GM18499 (cell line): ENCODE measurements at regions not wholly inside any gene's neighbourhood (a gene's known extent, or its start where the extent isn't known, plus 50 kb on each side); places are given as distances from the start of the nearest gene placed in this dataset.

Experiments
- ATAC-seq: cut with Tn5 transposase; IDR thresholded peaks from one replicate; pipeline ENCODE4 v1.9.1; 2021; ENCODE audit warnings: moderate number of reproducible peaks; ENCODE audit not compliant: insufficient read depth, unreplicated experiment

DNA sequence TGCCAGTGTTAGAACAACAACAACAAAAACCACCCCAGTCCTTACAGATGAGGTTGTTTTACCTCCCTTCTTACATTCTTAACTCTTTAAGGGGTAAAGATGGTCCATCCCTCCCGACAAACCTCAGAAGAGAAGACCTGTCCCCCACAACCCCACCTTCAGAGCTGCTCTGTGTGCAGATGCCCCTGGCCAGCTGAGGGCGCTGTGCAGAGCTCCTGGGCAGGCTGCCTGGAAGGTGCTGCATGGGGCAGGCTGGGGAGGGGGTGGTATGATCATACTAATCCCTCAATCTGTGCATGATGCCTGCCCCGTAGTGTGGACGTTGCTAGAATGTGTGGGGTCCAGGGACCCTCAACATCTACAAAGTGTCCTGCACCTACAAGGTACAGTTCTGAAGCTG is 387.1 kb downstream of the INHBA start:
- ATAC-seq, result no peak

DNA sequence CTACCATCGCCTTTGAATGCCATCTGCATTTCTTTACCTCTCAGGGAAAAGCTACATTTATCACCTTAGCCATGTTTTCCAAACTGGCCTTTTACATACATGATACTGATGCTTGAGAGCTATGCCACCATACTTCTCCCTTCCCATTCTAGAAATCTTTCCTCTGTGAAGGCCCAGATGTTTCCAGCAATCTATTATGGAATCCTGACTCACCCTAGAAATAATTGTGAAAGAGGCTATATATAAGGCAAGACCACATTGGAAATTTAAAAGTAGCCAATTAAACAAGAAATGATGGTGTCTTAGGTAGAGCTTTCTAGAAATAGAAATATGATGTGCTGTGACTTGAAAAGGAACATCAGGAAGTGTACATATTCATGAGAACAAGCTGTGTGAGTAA is 389.7 kb downstream of the INHBA start:
- ATAC-seq, result no peak

DNA sequence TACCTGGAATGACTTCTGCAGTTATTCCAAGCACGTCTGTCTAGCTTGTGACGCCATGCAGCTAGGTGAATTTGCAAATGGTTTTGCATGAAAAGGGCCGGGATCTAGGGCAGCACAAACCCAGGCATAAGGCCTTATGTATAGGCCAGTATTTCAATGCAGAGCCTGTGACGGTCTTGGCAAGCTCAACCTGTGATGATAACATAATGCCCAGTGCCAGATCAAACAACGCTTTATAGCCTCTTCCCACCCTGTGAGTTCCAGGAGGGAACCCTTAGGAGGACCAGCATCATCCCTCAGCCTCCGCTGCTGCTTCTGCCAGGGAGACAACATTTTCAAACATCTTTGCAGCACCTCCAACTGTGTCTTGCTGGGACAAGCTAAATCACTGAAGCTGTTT is 390.7 kb downstream of the INHBA start:
- ATAC-seq, result no peak

DNA sequence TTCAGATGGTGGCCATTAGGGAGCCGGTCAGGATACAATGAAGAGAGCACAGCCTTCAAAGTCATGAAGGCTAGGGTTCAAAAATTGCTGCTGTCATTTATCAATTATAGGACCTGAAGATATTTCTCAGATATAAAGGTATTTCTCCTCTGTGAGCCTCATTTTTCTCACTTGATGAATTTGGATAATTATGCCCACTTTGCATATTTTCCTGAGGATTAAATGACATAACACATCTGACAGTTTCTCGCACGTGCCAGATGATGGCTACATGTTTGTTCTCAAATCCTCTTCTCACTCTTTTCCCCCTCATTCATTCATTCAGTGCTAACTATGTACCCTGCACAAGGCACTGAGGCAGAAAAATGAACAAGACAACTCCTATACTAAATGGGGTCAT is 391.6 kb downstream of the INHBA start:
- ATAC-seq, result no peak

DNA sequence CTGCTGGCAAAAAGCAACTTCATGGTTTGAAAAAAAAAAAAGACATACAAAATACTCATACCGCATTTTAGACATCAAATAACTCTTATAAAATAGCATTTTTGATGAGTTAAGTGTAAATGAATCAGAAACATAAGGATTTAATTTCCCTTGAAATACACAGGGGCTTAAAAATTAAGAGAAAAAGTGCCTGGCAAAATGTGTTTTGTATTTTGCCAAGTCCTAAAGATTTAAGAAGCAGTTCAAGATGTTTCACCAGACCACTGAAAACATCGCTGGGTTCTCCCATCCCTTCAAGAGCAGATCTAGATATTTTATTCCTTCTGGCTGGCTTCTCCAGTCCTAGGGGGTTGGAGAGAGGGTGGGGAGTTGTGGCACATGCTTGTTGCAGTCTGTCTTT is 396.4 kb downstream of the INHBA start:
- ATAC-seq, result no peak

DNA sequence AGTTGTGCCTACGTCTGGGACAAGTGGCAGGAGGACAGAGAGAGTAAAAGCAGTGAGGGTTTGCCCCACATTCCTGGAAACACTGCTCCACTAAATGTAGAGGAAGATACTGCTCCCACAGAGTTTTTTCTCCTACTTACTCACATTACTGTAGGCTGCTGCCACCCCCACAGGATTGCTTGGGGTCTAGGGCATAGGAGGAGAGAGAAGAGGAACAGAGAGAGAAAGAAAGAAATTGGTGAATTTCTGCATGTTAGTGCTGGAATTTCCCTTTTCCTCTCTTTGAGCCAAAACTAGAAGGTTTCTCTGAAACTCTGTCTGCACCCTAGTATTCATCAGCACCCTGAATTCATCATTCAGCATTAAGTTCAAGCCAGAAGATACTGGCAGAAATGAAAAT is 397.9 kb downstream of the INHBA start:
- ATAC-seq, result no peak

DNA sequence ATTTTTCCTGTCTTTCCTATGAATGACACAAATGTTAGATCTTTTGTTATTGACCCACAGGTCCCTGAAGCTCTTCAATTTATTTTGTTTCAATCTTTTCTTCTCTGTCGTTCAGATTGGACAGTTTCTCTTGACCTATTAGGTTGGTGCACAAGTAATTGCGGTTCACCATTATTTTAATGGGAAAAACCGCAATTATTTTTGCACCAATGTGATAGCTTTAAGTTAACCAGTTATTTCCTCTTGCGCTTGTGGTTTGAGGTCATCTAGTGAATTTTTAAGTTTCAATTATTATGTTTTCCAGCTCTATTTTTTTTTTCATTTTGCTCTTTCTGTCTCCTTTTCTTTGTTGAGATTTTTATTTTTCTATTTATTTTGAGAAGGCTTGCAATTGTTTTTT is 399.2 kb downstream of the INHBA start:
- ATAC-seq, result no peak

DNA sequence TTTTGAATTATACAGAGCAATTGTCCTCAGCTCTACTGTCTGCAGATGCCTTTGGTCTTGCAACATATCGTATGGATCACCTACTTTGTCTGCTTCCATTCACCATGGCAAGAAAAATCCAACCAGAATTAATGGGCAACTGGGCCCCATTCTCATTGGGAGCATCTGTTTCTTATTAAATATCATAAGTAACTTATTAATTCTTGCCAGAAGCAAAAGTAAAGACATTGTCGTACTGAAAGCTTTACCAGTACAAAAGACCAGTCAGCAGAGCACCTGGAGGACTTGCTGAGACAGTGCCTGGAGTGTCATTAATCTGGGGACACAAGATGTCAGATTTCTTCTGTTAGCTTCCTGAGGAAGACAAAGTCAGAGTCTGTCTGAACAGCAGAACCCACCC is 404.5 kb downstream of the INHBA start:
- no peak for ATAC-seq

DNA sequence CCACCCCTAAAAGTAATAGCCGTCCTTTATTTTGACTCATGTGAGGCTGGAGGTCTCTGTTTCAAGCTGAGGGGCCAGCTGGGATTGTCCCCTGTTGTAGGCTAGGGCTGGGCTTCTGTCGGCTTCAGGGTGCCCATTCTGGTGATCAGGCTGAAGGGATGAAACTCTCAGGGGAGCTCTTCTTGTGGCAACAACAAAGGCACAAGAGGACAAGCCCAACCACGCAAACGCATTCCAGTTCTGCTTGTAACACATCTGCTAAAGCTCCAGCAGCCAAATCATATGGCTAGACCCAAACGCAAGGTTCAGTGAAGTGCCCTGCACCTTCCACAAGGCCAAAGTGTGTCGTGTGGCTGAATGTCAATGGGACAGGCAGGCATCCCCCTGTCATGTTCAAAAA is 405.7 kb downstream of the INHBA start:
- no peak for ATAC-seq

DNA sequence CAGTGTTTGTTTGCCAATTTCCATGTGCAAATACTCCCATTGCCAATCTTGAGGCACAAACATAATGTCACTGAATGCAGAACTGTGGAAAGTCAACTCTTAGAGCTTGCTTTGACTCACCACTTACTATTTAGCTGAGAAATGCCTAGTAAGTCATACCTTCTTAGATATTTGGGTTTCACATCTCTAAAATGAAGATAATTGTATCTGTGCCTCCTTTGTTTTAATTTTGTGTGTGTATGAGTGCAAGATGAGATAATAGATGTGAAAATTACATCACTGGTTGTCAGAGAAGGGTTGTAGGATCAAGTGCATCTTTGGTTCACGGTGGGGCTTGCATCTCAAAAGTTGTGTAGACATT is 407.5 kb downstream of the INHBA start:
- ATAC-seq, result no peak

DNA sequence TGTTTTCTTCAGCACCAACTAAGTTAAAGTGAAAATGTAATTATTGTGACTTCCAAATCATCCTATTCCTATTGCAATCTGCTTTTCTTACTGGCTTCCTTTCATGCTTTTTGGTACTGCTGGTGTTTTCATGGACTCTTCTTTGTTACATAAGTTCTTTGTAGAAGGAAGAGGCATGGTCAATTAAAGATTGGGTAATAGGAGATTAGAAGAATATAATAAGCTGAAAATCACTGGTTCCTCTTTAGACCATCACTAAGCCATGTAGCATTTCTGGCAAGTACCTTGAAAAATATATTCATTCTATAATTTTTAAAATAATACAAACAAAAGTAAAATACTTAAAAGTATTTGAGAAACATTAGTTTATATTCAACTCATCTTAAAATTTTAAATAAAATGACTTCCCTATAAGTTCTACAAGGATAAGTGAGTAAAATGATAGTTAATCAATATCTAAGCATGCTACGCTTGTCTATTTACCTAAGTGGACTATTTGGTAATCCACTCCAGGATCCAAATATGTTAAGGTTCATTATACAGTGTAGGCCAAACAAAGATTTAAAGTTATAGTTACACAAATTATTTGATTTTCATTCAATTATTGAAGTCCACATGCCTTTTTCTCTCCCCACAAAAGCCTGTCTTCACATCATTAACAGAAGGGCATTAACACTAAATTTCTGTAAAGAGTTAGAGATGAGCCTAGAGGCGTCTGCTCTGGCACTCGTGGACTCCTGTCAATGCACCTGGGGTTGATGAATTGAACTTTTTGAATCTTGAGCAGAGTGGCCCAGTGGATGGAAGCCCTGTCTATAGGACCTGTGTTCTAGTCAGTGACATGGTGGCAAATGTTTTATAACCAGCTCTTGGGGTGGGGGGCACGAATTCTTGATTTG is 408.1 kb downstream of the INHBA start:
- no peak for ATAC-seq

DNA sequence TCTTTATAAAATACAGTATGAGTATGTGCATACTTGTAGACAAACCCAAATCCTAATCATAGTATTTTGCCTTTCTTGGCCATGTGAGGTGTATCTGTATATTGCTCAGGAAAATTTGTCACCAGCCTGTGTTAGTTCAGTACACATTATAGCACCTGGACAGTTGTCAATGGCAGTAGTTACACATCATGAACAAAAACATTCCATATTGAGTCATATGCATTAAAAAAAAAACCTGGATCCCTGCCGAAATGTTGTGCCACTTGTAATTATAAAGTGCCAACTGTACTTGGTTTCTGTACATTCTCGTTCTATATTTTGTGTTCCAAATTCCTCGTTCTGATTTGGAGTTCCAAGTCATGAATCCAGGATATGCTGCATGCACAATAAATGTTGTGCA is 410.4 kb downstream of the INHBA start:
- ATAC-seq, result no peak

DNA sequence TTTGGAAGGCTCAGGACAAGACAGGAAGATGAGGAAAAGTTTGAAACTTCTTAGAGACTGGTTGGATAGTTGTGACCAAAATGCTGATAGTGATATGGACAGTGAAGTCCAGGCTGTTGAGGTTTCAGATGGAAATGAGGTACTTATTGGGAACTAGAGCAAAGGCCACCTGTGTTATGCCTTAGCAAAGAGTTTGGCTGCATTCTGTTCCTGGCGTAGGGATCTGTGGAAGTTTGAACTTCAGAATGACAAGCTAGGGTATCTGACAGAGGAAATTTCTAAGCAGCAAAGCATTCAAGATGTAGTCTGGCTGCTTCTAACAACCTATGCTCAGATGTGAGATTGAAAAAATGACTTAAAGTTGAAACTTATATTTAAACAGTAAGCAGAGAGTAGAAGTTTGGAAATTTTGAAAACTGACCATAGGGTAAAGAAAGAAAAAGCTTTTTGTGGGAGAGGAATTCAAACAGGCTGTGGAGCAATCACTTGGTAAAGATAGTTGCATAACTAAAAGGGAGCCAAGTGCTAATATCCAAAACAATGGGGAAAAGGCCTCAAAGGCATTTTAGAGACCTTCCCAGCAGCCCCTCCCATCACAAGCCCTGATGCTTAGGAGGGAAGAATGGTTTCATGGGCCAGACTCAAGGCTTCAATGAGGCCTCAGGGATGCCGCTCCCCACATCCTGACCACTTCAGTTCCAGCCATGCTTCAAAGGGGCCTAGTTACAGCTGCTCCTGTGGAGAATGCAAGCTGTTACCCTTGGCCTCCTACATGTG is 415.1 kb downstream of the INHBA start:
- no peak for ATAC-seq

DNA sequence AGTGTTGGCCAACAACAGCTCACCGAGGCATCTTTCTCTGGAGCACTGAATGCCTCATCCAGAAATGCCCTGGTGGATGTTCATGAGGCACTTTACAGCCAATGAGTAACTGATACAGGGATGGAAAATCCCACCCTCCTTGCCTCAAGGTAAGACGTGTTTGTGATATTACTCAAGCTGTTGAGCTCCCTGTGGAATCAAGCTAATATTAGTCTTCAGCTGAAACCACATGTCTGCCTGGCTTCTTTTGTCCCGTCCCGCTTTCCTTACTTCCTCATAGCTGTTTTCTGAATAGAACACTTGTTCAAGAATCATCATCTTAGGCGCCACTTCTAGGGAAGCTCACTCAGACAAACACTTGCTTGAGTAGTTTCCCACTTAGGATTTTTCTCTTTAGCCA is 422.4 kb downstream of the INHBA start:
- no peak for ATAC-seq

DNA sequence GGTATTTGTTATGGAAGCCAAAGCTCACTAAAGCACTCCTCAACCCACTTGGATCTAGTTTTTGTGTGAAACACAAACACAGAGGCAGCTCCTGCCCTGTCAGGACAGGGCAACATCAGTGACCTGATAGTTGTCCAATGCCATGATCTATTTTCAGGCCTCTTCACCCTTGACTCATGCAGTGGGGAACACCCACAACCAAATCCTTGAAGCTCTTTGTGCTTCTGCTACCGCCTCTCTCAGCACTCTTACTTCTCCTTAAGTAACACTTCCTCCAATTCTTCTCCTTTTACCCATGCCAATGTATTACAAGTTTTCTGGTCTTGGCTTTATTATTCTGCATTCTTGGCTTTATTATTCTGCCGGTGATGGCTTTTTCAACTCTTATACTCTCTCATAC is 425.3 kb downstream of the INHBA start:
- no peak for ATAC-seq

DNA sequence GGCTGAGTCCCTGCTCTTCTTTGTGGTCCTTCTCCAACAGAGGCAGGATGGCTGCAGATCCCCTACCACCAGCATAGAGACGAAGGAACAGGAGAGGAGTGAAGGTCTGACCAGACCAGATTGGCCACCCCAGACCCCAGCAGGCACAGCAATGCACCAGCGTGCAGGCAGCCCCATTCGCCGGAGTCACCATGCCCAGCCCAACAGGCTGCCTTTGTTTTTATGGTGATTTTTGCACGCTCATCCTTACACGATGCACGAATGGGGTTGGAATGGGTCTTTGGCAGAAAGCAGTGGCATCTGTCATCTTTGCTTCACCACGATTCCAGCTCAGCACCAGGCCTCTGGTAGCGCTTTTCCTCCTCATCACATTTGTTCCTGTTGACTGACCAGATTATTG is 427.6 kb downstream of the INHBA start:
- ATAC-seq, result no peak

DNA sequence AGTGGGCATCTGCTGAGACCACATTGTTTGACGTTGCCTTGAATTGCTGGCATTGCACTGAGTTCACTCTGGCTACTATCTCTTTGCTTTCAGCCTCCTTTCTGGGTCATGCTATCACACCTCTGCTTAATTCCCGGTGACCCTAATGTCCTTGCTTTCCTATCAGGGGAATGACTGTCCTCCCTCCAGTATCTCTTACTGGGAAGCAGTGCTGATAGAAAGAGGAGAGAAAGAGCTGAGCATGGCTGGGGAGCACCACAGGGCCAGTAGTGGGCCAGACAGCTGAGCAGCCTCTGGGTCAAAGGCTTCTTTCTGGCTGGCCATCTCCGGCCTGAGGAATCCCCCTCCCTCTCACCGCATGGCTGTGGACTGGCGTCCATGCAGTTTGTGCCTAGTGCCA is 428.7 kb downstream of the INHBA start:
- ATAC-seq, result no peak

DNA sequence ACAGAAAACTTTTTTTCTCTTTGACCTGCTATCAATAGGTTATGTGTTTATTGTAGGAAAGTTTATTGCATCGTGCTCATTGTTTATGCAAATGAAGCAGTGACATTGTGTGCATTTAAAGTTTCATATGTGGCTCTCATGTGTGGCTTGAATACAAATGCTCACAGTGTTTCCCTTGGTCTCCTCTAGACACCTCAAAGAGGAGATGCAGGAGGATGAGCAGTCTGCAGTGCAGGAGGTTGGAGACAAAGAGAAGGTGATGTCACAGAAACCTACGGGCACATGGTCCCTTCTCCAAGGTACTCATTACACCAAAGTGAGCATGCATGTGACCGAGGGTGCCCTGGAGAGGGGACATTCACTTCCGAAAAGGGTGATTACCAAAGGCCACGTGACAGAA is 430.2 kb downstream of the INHBA start:
- ATAC-seq, result no peak

DNA sequence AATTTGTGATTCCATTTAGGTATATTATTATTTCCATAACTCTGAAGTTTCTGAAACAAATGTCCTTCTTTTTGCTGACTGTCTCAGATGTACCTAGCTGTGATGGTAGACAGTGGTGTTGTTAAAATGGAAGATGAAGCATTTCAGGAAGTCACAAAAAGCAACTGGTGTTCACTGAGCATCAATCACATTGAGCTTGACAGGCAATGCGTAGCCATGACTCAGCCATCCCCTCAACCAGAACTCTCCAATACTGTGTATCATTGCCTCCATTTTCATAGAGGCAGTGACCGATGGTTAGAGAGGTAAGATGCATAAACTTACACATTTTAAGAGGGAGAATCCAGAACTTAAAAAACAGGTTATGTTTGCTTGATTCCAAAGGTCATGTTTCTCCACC is 434.0 kb downstream of the INHBA start:
- no peak for ATAC-seq

DNA sequence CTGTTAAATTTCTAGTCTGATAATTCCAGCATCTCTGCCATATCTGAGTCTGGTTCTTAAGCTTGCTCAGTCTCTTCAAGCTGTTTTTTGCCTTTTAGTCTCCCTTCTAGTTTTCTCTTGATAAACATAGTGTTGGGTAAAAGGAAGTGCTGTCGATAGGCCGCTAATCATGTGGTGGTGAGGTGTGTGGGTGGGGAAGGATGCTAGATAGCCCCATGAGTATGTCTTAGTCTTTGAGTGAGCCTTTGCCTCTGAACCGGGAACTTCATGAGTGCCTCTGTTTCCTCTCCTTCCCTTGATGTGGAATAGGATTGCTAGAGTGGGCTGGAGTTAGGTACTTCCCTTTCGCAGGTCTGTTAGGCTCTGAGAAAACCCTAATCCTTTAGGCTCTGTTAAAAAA is 441.8 kb downstream of the INHBA start:
- ATAC-seq, result no peak

DNA sequence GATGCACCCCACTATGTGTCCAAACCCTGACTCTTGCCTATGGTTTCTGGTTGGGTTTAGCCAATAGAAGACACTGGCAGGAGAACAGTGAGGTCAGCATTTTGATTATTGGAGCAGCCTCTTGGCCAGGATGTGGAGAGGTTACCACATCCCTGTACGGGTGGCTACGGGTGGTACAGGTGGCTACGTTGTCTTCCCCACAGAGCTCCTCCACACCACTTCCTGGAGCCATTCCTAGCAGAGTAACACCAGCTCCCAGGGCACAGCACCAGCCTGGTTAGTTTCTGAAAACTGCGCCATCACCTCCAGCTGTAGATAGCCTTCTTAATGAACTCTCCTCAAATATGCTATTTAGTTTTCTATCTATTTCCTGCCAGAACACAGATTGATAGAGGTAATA is 445.2 kb downstream of the INHBA start:
- ATAC-seq, result no peak
